K562 (cell line): ENCODE measurements at regions not wholly inside any gene's neighbourhood (a gene's known extent, or its start where the extent isn't known, plus 50 kb on each side); places are given as distances from the start of the nearest gene placed in this dataset.

Experiments used
- ARNT ChIP-seq, 2 experiments: fragments of 450-650 bp; IDR thresholded peaks; 2 replicates each; pipeline ENCODE4 v1.6.1; 2016; ENCODE audit warnings: mild to moderate bottlenecking in 1 of 2
- BACH1 ChIP-seq: fragments of 200-800 bp; sonication (Bioruptor generic); IDR thresholded peaks from 2 replicates; pipeline ENCODE4 v1.6.1; 2016; ENCODE audit warnings: missing genetic modification characterization, missing compliant biosample characterization
- HIVEP1 ChIP-seq: fragments of 250-450 bp; sonication (Bioruptor Pico); IDR thresholded peaks from 2 replicates; pipeline ENCODE4 v1.4.0; 2020; ENCODE audit warnings: mild to moderate bottlenecking
- MCM7 ChIP-seq, 2 experiments: fragments of 450-650 bp; IDR thresholded peaks; 2 replicates each; pipeline ENCODE4 v1.6.1; 2016 to 2018
- NCOA6 ChIP-seq: fragments of 450-650 bp; IDR thresholded peaks from 2 replicates; pipeline ENCODE4 v1.6.1; 2017; ENCODE audit warnings: mild to moderate bottlenecking
- TSC22D4 ChIP-seq: fragments of 450-650 bp; IDR thresholded peaks from 2 replicates; pipeline ENCODE4 v1.6.1; 2016; ENCODE audit warnings: missing genetic modification characterization, missing biosample characterization, control low read depth
- ZNF143 ChIP-seq: sonication (generic); formaldehyde crosslinking; IDR thresholded peaks from 2 replicates; pipeline ENCODE4 v1.9.0; 2022; ENCODE audit warnings: mild to moderate bottlenecking, missing genetic modification reagents
- TF ChIP-seq, protein P1 (sequence below): sonication (generic); formaldehyde crosslinking; IDR thresholded peaks from 2 replicates; pipeline ENCODE4 v1.8.1; 2023; ENCODE audit warnings: mild to moderate bottlenecking, missing genetic modification reagents
- TF ChIP-seq, protein P2 (sequence below): fragments of 250-450 bp; sonication (Bioruptor Pico); IDR thresholded peaks from 2 replicates; pipeline ENCODE4 v1.9.0; 2021; ENCODE audit warnings: mild to moderate bottlenecking, inconsistent platforms

DNA sequence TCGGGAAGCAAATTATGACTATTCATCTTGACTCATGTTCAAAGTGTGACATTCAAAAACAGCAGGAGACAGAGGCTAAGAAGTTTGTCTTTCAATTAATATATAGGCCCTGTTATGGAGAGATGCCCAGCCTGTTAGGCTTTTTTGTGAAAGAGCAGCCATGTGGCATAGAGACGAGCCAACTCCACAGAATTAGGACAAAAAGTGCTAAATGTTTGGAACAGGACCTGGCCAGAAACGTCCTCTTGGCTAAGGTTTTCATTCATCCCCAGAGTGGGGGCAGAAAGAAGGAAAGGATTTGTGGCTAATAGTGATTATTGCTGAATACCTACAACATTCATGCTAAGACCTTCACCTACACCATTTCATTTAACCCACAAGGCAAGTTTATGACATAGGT is 324.7 kb upstream of the NPVF start (continued):
- TF ChIP-seq, protein P1, sequence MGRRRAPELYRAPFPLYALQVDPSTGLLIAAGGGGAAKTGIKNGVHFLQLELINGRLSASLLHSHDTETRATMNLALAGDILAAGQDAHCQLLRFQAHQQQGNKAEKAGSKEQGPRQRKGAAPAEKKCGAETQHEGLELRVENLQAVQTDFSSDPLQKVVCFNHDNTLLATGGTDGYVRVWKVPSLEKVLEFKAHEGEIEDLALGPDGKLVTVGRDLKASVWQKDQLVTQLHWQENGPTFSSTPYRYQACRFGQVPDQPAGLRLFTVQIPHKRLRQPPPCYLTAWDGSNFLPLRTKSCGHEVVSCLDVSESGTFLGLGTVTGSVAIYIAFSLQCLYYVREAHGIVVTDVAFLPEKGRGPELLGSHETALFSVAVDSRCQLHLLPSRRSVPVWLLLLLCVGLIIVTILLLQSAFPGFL (CRISPR knock-in tag), result no peak
- TF ChIP-seq ARNT (IDR thresholded peaks at IDR 0.05), result no peak
- TF ChIP-seq, protein P2, sequence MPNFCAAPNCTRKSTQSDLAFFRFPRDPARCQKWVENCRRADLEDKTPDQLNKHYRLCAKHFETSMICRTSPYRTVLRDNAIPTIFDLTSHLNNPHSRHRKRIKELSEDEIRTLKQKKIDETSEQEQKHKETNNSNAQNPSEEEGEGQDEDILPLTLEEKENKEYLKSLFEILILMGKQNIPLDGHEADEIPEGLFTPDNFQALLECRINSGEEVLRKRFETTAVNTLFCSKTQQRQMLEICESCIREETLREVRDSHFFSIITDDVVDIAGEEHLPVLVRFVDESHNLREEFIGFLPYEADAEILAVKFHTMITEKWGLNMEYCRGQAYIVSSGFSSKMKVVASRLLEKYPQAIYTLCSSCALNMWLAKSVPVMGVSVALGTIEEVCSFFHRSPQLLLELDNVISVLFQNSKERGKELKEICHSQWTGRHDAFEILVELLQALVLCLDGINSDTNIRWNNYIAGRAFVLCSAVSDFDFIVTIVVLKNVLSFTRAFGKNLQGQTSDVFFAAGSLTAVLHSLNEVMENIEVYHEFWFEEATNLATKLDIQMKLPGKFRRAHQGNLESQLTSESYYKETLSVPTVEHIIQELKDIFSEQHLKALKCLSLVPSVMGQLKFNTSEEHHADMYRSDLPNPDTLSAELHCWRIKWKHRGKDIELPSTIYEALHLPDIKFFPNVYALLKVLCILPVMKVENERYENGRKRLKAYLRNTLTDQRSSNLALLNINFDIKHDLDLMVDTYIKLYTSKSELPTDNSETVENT (CRISPR knock-in tag), result no peak
- no peak for TF ChIP-seq MCM7 (IDR thresholded peaks at IDR 0.05)
- no peak for TF ChIP-seq BACH1 (tag)
- TF ChIP-seq TSC22D4 (tag), result no peak
- TF ChIP-seq ZNF143 (CRISPR knock-in tag), result no peak
- TF ChIP-seq NCOA6, result no peak
- no peak for TF ChIP-seq HIVEP1 (CRISPR knock-in tag)
